H1 (cell line): ENCODE measurements at regions not wholly inside any gene's neighbourhood (a gene's known extent, or its start where the extent isn't known, plus 50 kb on each side); places are given as distances from the start of the nearest gene placed in this dataset.

Experiments
- CBX8 ChIP-seq: fragments of 300-800, 300-1000 bp; sonication (generic); IDR thresholded peaks from 2 replicates; pipeline ENCODE4 v1.7.1; 2016; ENCODE audit warnings: low read depth, low read length, borderline replicate concordance
- CEBPB ChIP-seq: IDR thresholded peaks from 2 replicates; pipeline ENCODE4 v1.6.1; 2012; ENCODE audit warnings: low read depth, low read length
- CHD1 ChIP-seq: IDR thresholded peaks from 2 replicates; pipeline ENCODE4 v1.6.1; 2012; ENCODE audit warnings: low read depth, low read length, improper control_type of control experiment
- RBBP5 ChIP-seq: IDR thresholded peaks from 2 replicates; pipeline ENCODE4 v1.7.1; 2012; ENCODE audit warnings: low read depth, mild to moderate bottlenecking, inconsistent platforms, low read length, moderate library complexity, borderline replicate concordance
- SIN3A ChIP-seq, 2 experiments: IDR thresholded peaks in 1 of 2; conservative IDR thresholded peaks in 1 of 2; 2 replicates each; pipeline ENCODE4 v1.6.1; 2011 to 2012; ENCODE audit warnings: low read length in 2 of 2, improper control_type of control experiment in 1 of 2, low read depth in 1 of 2, mild to moderate bottlenecking in 1 of 2
- TAF7 ChIP-seq: optimal IDR thresholded peaks from 2 replicates; pipeline ENCODE3; 2011; ENCODE audit warnings: low read depth, mild to moderate bottlenecking, inconsistent platforms, low read length, moderate library complexity, borderline replicate concordance
- TF ChIP-seq, protein P1 (sequence below): fragments of 300-600 bp; sonication (generic); IDR thresholded peaks from 2 replicates; pipeline ENCODE4 v1.7.1; 2012; ENCODE audit warnings: low read length, moderate library complexity, mild to moderate bottlenecking, inconsistent platforms; ENCODE audit not compliant: insufficient replicate concordance

DNA sequence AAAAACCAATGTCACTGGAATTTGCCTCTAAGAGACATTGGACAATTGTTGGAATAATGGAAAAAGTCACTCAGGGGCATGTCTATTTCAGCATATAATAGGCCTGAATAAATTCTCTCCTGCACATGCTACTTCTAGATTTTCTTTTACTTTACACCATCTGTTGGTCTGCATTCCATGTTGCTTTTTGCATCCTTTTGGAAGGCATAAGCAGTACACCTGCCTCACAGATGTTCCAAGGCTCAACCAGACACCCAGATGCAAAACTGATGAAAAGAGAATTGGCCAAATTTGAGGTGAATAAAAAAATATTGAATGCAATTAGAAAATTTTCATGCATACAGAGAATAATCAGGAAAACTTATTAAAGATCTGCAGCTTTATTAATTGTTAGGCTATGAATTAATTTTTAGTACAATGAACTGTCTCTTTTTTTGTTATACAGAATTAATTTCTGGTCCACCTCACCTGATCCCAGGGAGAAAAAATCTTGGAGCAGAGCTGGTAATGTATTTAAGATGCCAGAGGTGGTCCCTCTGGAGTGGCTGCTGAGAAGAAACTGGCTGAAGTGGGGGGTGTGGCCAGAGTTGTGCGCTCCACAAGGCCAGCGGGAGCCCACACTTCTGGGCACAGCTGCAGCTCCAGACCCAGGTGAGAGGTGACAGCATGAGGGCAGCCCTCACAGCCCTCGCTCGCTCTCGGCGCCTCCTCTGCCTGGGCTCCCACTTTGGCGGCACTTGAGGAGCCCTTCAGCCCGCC lies 778.6 kb downstream of the CDH11 start (continued):
- TF ChIP-seq, protein P1, sequence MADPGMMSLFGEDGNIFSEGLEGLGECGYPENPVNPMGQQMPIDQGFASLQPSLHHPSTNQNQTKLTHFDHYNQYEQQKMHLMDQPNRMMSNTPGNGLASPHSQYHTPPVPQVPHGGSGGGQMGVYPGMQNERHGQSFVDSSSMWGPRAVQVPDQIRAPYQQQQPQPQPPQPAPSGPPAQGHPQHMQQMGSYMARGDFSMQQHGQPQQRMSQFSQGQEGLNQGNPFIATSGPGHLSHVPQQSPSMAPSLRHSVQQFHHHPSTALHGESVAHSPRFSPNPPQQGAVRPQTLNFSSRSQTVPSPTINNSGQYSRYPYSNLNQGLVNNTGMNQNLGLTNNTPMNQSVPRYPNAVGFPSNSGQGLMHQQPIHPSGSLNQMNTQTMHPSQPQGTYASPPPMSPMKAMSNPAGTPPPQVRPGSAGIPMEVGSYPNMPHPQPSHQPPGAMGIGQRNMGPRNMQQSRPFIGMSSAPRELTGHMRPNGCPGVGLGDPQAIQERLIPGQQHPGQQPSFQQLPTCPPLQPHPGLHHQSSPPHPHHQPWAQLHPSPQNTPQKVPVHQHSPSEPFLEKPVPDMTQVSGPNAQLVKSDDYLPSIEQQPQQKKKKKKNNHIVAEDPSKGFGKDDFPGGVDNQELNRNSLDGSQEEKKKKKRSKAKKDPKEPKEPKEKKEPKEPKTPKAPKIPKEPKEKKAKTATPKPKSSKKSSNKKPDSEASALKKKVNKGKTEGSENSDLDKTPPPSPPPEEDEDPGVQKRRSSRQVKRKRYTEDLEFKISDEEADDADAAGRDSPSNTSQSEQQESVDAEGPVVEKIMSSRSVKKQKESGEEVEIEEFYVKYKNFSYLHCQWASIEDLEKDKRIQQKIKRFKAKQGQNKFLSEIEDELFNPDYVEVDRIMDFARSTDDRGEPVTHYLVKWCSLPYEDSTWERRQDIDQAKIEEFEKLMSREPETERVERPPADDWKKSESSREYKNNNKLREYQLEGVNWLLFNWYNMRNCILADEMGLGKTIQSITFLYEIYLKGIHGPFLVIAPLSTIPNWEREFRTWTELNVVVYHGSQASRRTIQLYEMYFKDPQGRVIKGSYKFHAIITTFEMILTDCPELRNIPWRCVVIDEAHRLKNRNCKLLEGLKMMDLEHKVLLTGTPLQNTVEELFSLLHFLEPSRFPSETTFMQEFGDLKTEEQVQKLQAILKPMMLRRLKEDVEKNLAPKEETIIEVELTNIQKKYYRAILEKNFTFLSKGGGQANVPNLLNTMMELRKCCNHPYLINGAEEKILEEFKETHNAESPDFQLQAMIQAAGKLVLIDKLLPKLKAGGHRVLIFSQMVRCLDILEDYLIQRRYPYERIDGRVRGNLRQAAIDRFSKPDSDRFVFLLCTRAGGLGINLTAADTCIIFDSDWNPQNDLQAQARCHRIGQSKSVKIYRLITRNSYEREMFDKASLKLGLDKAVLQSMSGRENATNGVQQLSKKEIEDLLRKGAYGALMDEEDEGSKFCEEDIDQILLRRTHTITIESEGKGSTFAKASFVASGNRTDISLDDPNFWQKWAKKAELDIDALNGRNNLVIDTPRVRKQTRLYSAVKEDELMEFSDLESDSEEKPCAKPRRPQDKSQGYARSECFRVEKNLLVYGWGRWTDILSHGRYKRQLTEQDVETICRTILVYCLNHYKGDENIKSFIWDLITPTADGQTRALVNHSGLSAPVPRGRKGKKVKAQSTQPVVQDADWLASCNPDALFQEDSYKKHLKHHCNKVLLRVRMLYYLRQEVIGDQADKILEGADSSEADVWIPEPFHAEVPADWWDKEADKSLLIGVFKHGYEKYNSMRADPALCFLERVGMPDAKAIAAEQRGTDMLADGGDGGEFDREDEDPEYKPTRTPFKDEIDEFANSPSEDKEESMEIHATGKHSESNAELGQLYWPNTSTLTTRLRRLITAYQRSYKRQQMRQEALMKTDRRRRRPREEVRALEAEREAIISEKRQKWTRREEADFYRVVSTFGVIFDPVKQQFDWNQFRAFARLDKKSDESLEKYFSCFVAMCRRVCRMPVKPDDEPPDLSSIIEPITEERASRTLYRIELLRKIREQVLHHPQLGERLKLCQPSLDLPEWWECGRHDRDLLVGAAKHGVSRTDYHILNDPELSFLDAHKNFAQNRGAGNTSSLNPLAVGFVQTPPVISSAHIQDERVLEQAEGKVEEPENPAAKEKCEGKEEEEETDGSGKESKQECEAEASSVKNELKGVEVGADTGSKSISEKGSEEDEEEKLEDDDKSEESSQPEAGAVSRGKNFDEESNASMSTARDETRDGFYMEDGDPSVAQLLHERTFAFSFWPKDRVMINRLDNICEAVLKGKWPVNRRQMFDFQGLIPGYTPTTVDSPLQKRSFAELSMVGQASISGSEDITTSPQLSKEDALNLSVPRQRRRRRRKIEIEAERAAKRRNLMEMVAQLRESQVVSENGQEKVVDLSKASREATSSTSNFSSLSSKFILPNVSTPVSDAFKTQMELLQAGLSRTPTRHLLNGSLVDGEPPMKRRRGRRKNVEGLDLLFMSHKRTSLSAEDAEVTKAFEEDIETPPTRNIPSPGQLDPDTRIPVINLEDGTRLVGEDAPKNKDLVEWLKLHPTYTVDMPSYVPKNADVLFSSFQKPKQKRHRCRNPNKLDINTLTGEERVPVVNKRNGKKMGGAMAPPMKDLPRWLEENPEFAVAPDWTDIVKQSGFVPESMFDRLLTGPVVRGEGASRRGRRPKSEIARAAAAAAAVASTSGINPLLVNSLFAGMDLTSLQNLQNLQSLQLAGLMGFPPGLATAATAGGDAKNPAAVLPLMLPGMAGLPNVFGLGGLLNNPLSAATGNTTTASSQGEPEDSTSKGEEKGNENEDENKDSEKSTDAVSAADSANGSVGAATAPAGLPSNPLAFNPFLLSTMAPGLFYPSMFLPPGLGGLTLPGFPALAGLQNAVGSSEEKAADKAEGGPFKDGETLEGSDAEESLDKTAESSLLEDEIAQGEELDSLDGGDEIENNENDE, result no peak
- TF ChIP-seq SIN3A (conservative IDR thresholded peaks at IDR 0.05 in 1 of 2, IDR thresholded peaks at IDR 0.05 in 1 of 2; ENCODE audit: low read depth in 1 of 2, low read length in 2 of 2) (no peak), TAF7 (no peak), RBBP5 (no peak), CEBPB (no peak), CBX8 (no peak), CHD1 (no peak)
